GM19467 (cell line): ENCODE measurements at regions not wholly inside any gene's neighbourhood (a gene's known extent, or its start where the extent isn't known, plus 50 kb on each side); places are given as distances from the start of the nearest gene placed in this dataset.

Experiments
- ATAC-seq: cut with Tn5 transposase; IDR thresholded peaks from one replicate; pipeline ENCODE4 v1.9.1; 2021; ENCODE audit warnings: mild to moderate bottlenecking, moderate library complexity; ENCODE audit not compliant: unreplicated experiment

GRCh38 chr5:18992264-18992663 lies 995.7 kb downstream of the CDH18 start:
- no peak for ATAC-seq

GRCh38 chr5:18999478-18999877 lies 988.5 kb downstream of the CDH18 start:
- ATAC-seq, result no peak

DNA sequence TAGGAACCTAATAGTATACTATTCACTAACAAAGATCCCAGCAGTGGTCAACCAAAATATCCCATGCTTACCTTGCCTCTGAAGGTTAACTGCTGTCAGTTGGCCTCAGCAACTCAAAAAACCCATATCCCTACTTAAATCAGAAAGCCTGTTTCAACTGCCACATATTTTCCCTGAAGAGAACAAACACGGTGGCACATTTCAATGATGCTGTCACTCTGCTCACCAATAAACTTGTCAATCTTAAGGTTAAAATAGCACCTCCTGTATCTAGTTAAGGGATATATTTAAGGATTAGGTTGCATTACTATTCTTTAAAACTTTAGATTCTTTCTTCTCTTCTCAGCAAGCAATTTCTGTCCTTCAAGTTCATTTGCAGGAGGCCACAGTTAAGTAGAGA lies 986.9 kb downstream of the CDH18 start:
- no peak for ATAC-seq

DNA sequence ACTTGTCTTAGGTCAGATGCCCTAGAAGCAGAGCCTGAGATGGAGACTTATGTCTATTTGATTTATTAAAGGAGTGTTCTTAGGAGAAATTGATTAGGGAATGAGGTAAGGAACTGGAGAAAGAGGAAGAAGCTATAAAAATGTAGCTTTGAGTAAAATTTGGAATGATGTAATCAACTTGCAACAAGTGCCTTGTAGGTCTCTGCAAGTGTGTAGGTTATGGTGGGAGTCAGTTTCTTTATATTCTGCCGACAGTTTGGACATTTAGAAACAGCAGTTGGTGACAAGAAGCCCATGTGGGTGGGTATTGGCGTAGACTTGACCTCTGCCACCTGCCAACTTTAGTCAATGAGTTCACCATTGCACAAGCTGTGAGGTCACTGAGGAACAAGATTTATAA lies 986.5 kb downstream of the CDH18 start:
- ATAC-seq, result no peak

GRCh38 chr5:19002111-19002510 lies 985.9 kb downstream of the CDH18 start:
- no peak for ATAC-seq

DNA sequence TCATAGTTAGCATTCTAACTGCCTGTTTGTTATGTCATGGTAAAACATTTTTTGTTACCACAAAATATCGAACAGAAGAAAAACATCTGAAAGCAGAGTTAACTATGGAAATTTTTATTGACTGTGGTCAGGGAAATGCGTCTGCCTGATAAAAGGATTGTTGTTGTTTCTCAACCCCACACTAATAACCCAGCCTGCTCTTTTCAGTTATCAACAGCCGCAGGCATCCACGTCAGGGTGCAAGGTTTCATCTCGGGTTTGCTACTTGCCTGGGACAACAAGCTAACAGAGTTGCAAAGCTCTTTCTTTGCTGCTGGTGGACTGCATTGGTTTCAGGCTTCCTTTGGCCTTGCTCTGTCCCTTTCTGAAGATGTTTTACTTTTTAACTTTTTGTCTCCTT lies 969.2 kb downstream of the CDH18 start:
- no peak for ATAC-seq

- ATAC-seq, result no peak
Observed at GRCh38 chr5:19031491-19031890, 956.5 kb downstream of the CDH18 start.

- ATAC-seq, result no peak
Observed at GRCh38 chr5:19035816-19036215, 952.2 kb downstream of the CDH18 start.

- no peak for ATAC-seq
Observed at GRCh38 chr5:19042106-19042505, 945.9 kb downstream of the CDH18 start.

DNA sequence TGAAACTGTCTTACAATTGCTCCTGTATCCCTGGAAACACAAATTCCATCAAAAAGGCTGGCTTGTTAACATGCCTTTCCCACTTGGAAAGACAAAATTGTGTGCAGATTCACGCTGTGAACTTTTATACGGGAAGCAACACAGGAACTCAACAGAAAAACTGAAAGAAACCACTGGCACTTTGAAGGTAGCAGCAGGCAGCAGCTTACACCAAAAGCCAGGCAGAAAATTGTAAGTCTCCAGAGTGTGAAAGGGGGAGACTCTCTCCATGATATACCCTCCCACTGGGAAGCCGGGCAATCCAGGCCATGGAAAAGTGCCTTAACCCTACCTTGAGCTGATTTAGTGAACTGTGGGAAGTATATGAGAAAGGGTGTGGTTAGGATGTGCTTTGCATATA lies 943.7 kb downstream of the CDH18 start:
- no peak for ATAC-seq

GRCh38 chr5:19044931-19045695 lies 942.9 kb downstream of the CDH18 start:
- no peak for ATAC-seq

DNA sequence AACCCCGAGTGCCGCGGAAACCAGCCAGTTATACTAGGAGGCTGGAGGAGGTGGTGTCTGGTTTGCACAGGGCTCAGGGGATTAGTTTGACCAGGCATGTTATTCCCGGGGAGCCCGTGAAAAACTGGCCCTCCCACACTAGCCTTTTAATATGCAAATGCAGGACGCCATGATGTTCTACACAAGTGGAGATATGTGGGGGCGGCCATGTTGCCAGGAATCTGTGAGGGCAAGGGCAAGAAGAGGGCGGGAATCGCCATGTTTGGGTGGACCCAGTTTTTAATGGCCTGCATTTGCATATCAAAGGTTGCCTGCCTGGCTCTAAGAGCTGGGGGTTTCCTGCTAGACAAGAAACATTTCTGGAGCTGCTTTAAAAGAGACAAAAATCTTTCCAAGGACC lies 940.7 kb downstream of the CDH18 start:
- ATAC-seq, result no peak

GRCh38 chr5:19048726-19049125 lies 939.3 kb downstream of the CDH18 start:
- ATAC-seq, result no peak

GRCh38 chr5:19058216-19058615 lies 929.8 kb downstream of the CDH18 start:
- ATAC-seq, result no peak

- no peak for ATAC-seq
Observed at GRCh38 chr5:19064094-19064493, 923.9 kb downstream of the CDH18 start.

DNA sequence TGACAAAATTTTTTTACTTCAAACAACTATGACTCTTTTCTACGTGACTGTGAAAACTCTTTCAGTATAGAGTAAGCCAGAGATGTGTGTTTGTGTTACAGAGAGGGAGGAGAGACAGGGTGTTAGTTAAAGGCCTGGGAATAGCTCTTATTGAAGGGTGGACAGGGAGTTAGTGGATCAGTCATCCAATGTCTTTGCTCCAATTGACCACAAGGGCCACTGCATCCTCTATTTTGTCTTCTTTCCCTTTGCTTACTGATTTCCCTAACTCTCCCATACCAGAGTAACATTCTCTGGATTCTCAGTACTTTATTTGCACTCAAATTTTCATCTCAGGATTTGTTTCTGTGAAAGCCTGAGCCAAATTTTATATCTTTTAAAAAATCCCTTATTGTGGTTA lies 920.3 kb downstream of the CDH18 start:
- ATAC-seq, result no peak

GRCh38 chr5:19098434-19098833 lies 889.6 kb downstream of the CDH18 start:
- ATAC-seq, result no peak

DNA sequence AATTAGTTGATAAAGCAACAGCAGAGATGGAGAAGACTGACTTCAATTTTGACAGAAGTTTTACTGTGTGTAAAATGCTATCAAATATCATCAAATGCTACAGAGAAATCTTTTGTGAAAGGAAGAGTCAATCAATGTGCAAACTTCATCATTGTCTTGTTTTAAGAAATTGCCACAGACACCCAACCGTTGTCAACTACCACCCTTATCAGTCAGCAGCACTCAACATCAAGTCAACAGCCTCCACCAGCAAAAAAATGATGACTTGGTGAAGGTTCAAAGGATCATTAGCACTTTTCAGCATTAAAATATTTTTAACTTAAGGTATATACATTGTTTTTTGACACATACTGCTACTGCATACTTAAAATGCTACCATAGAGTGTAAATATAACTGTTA lies 888.8 kb downstream of the CDH18 start:
- no peak for ATAC-seq

- ATAC-seq, result no peak
Observed at GRCh38 chr5:19104948-19105347, 883.1 kb downstream of the CDH18 start.

DNA sequence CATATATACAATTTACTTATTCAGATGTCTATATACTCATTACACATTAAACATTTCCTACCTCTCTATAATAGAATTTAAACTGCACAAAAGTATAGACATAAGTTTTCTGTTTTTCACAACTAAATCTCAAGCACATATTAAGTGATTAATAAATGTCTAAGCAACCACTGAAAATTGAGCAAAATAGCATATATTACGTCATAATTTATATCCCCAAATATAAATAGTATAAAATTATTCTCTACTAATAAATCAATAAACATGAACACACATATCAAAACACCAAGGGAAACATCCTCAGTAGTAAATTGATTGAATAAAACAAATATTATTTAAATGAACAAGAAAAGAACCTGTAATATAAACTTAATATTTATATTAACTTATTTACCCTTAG lies 865.1 kb downstream of the CDH18 start:
- no peak for ATAC-seq

GRCh38 chr5:19125956-19126713 lies 861.9 kb downstream of the CDH18 start:
- no peak for ATAC-seq

DNA sequence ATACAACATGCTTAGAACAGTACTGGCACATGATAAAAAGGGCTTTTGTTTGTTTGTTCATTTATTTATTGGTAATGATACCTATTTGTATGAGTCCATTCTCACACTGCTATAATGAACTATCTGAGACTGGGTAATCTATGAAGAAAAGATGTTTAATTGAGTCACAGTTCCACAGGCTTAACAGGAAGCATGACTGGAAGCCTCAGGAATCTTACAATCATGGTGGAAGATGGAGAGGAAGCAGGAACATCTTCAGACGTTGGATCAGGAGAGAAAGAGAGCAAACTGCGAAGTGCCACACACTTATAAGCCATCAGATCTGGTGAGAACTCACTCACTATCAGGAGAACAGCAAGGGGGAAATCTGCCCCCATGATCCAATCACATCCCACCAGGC lies 847.7 kb downstream of the CDH18 start:
- no peak for ATAC-seq
